Stimulated activated CD4-positive, alpha-beta T cell treated with anti-CD3 and anti-CD28 coated beads, Interleukin-2, amount 100 ng/mL, for 24 hours (primary cell): ENCODE measurements at regions not wholly inside any gene's neighbourhood (a gene's known extent, or its start where the extent isn't known, plus 50 kb on each side); places are given as distances from the start of the nearest gene placed in this dataset.
"Not testable (repeated sequence)": the region's sequence is repeated elsewhere in the genome, so short reads cannot be mapped to it uniquely, and the experiment has no call there.

Source experiments
- DNase-seq, 2 donors: peaks; one replicate each; pipeline ENCODE4 v3.0.0-alpha.2; 2020

GRCh38 chr4:18511727-18512126, 490.2 kb upstream of the LCORL start:
- no peak for DNase-seq

GRCh38 chr4:18508786-18509185, 487.2 kb upstream of the LCORL start:
- no peak for DNase-seq

- no peak for DNase-seq
Observed at GRCh38 chr4:18480928-18481327, 459.4 kb upstream of the LCORL start.

- no peak for DNase-seq
Observed at GRCh38 chr4:18480342-18480741, 458.8 kb upstream of the LCORL start.

GRCh38 chr4:18479825-18480224, 458.3 kb upstream of the LCORL start:
- no peak for DNase-seq

DNA sequence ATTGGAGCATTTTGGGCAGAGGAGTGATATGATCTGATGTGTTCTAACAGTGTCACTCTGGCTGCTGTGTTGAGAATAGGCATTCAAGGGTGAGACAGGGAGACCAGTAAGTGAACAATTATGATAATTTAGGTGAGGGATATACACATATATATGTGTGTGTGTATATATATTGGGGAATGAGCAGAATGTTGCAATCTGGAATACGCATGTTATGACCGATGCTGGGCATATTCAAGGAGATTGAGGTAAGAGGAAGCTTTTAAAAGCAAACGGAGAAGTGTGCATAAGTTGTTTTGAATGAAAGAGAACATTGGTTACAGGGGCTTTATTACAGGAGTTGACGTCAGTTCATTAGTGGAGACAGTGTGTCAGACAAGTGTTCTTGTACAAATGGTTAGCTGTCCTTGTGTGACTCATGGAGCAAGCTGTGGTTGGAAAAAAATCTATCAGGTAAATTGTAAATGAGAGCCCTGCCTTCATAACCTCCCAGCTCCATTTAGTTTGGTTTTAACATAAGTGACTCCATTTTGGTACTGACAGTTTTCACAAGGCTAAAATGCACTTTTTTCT, 442.5 kb upstream of the LCORL start:
- no peak for DNase-seq

DNA sequence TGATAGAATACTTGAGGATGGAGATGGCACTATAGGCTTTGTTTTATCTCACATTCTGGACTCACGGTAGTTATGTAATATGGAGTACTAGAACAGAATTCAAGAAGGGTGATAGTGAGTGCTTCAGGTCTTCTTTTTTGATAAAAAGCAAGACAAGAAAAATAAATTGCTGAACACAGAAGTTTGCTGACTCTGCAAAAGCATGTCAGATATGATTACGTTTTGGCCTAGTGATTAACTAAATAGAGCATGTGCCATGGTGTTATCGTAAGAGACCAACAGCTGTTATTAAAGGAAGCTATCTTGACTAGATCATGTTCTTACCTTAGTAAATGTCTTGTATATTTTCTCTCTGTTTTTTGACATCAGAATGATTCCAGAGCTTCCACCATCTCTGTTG, 436.9 kb upstream of the LCORL start:
- DNase-seq = no peak

DNA sequence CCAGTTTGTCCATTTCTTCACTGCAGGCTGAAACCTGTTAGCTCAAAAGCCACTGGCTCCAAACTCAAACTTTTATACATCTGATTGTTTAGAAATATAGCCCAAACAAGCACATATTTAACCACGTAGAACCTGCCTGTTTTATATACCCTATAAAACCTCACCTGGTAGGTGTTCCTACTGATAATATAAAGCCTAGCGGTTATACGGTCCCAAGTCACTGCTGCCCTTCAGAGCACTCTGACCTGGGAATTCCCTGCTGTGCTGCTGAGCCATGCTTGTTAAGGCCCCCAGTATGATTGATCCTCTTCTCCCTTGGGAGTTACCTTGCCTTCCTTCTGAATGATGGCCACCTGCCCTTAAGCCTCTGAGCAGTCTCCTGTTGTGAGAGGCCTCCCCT, 432.8 kb upstream of the LCORL start:
- no peak for DNase-seq

DNA sequence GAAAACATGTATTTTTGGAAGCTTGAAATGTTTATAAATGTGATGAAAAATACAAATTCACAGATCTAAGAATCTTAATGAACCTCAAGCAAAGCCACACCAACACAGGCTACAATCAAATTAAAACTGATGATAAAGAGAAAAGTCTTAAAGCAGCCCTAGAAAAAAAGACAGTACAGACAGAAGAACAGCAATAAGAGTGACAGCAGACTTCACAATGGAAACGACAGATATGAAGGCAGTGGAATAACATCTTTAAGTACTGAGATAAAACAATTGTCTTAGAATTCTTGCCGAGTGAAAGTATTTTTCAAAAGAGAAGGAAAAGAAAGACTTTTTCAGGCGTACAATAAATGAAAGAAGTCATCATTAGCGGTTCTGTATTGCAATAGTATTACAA, 423.6 kb upstream of the LCORL start:
- DNase-seq = no peak

DNA sequence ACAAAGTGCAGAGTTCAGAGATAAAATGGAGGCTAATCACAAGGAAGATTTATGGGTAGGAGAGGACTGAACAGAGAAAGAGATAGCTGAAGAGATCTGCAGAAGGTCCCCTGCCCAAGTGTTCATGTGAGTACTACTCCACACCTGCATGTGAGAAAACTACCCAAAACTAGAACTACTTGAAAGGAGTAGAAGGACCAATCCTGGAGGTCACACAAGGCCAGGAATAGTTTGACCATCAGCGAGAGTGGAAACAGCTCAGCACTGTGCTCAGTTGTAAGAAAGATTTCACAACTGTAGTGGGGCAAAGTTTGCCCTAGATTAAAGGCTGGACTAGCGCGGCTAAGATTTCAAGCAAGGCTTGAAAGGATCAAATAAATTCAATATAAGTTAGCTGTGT, 422.7 kb upstream of the LCORL start:
- DNase-seq = no peak

GRCh38 chr4:18442957-18443356, 421.4 kb upstream of the LCORL start:
- DNase-seq = no peak

DNA sequence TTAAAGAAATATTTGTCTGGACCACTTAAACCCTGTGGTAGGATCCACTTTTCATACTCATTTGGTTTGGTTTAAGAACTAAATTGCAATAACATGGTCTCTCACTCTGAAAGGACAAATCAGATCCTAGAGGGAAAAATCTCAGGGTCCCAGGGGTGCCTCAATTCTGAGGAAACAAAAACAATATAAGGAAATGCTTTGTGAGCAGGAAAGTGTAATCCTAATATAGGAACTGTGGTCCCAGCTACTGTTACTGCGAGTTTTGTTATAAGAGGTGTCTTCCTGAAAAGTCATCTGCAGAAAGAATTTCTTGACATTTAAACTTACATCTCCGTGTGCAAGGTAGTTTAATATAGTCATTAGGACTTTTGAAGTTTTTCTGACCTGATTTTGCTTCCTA, 420.1 kb upstream of the LCORL start:
- DNase-seq = no peak

DNA sequence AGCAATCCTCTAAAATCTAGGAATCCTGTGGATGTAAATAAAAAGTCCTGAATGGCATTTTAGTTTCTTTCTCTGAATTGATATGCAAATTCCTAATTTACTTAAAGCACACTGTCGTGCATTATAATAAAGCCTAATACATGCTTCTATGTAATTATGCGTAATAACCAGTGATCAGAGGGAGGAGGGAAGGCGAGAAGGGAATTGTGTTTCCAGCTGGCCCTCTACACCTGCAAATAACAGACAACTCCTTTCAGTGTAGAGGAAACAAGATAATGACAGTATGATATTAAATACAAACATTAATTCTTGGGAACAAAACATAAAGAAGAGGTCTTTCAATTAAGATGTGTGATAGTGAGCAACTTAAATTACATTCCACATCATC, 419.6 kb upstream of the LCORL start:
- DNase-seq = no peak

- no peak for DNase-seq
Observed at GRCh38 chr4:18440527-18441202, 419.1 kb upstream of the LCORL start.

GRCh38 chr4:18439311-18439710, 417.8 kb upstream of the LCORL start:
- no peak for DNase-seq

DNA sequence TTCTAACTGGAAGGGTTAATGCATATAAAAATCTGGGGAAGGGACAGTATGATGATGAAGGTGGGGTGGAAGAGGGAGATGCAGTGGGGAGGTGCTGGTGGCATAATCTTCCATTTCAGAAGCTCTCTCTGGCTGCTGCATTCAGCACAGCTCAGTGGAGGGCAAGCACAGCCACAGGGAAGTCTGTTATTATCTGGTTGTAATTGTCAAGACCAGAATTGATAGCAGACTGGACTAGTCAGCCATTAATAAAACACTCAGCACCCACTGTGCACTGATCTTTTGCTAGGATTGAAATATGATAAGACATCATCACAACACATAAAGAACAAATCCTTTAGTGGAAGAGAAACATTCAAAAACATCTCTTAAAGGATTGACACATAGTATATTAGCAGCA, 414.2 kb upstream of the LCORL start:
- no peak for DNase-seq

GRCh38 chr4:18422685-18423084, 401.1 kb upstream of the LCORL start:
- no peak for DNase-seq

GRCh38 chr4:18421519-18421918, 400.0 kb upstream of the LCORL start:
- no peak for DNase-seq

DNA sequence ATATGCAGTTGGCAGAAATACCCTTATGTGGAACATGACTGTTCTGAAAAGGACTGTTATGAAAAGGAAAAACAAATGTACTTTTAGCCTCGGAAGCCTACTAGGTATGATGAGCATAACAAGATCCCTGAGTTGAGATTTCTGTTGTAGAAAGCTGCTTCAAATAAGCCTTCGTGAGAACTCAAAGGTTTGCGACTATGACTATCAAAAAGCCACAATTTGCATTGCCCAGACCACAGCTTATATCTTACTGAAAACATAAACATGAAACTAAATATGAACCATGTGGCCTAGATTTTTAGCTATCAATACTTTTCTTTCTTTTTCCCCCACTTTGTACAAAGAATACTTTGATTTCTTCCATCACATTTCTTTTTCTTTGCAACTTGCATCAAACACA, 398.2 kb upstream of the LCORL start:
- no peak for DNase-seq

DNA sequence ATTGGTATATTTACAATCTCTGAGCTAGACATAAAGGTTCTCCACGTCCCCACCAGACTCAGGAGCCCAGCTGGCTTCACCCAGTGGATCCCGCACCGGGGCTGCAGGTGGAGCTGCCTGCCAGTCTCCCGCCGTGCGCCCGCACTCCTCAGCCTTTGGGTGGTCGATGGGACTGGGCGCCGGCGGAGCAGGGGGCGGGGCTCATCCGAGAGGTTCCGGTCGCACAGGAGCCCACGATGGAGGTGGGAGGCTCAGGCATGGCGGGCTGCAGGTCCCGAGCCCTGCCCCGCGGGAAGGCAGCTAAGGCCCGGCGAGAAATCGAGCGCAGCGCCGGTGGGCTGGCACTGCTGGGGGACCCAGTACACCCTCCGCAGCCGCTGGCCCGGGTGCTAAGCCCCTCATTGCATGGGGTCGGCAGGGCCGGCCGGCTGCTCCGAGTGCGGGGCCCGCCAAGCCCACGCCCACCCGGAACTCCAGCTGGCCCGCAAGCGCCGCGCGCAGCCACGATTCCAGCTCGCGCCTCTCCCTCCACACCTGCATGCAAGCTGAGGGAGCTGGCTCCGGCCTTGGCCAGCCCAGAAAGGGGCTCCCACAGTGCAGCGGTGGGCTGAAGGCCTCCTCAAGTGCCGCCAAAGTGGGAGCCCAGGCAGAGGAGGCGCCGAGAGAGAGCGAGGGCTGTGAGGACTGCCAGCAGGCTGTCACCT, 396.8 kb upstream of the LCORL start:
- not testable (repeated sequence) for DNase-seq

DNA sequence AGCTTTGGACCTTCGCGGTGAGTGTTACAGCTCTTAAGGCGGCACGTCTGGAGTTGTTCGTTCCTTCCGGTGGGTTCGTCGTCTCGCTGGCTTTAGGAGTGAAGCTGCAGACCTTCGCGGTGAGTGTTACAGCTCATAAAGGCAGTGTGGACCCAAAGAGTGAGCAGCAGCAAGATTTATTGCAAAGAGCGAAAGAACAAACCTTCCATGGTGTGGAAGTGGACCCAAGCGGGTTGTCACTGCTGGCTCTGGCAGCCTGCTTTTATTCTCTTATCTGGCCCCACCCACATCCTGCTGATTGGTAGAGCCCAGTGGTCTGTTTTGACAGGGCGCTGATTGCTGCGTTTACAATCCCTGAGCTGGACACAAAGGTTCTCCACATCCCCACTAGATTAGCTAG, 396.1 kb upstream of the LCORL start:
- not testable (repeated sequence) for DNase-seq

- no peak for DNase-seq
Observed at GRCh38 chr4:18406264-18406663, 384.7 kb upstream of the LCORL start.

DNA sequence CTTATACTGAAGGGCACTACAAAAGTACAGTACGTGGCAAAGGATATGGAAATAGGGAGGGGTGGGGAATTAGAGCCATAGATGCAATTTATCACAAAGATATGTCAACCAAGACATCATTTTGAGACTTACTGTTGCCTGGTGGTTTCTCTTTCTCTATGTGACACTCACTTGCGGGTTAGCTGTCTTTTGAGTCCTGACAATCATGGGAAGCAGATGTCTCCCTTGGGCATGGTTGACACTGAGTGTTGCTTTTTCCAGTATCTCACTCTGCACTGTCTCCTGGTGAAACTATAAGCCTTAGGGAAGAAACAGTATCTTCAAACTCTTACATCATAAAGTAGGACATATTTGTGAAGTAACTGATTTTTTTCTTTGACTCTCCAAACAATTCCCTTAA, 383.5 kb upstream of the LCORL start:
- no peak for DNase-seq

- DNase-seq = no peak
Observed at GRCh38 chr4:18404642-18405041, 383.1 kb upstream of the LCORL start.

GRCh38 chr4:18403327-18403726, 381.8 kb upstream of the LCORL start:
- no peak for DNase-seq
